HG03432 (cell line): ENCODE measurements at regions not wholly inside any gene's neighbourhood (a gene's known extent, or its start where the extent isn't known, plus 50 kb on each side); places are given as distances from the start of the nearest gene placed in this dataset.

ENCODE experiments used
- ATAC-seq: cut with Tn5 transposase; IDR thresholded peaks from one replicate; pipeline ENCODE4 v1.9.1; 2021; ENCODE audit warnings: mild to moderate bottlenecking, moderate library complexity; ENCODE audit not compliant: unreplicated experiment

- ATAC-seq, result no peak
These were observed 368.5 kb upstream of the NT5C1B start for GRCh38 chr2:18957909-18958308.

DNA sequence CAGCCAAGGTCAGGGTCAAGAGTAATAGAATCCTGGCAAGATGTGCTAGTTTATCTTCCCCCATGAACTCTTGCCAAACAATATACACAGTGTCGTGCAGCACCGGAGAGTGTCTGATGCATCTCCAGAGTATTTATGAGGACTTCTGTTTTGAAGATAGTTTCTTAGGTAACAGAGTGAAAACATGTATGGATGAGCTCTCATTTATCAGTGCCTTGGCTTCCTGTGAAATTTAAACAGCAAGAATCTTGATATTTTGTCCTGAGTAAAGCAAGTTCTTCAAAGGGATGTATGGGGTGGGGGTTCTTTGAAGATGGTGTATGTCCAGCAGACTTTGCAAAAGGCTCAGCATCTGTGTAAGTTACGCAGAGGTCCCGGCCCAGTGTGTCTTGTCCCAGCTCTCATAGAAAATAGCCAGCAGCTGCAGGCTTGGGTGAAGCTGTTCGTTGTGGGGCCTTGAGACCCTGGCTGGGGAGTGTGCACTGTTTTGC lies 361.0 kb upstream of the NT5C1B start:
- no peak for ATAC-seq

DNA sequence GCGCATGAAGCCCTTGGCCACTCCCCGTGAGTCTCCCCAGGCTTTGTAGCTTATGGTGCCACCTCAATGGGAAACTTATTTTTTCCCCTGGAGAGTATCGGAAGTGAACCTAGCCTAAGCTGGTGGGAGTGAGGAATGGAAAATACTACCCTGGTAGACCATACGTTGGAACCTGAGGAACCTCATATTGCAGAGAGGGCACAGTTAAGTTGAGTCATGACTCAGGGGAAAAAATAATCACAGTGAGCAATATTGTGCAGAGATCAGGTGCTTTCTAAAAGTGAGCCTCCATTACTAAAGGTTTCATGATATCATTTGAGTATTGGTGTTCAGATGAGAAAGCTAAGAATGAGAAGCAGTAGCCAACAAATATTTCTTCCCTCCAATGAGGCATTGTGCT lies 360.5 kb upstream of the NT5C1B start:
- ATAC-seq, result no peak

DNA sequence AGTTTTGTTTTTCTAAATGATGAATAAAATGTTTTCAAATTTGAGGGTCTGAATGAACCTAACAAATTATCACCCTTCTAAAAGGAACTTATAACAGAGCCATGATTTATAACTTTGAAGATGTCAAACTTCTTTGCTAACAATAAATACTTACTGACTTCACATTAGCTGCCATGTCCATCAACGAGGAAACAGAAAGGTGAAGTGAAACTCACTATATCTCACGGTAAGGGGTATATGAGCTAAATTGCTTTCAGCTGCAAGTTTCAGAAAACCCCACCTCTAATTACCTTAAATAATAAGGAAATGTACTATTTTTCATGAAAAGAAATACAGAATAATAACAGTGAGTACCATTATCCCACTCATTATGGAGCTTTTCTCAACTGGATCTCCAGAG lies 350.8 kb upstream of the NT5C1B start:
- ATAC-seq, result peak; percentile 82

DNA sequence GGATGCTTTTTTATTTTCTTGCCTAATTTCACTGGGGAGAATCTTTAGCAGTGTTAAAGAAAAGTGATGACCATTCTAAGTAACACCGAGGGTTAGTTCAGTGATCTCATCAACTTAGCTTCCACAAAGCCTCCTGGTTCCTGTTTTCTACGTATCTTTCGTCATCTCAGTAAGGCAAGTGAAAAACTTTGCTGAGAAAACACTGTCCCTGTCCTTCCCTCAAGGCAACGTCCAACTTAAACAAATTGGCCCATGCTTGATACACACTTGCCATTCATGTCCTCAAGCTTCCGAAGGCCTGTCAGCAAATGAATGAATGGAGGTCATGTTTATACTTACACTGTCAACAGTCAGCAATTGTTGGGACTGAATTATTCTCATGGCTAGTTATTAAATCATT lies 350.4 kb upstream of the NT5C1B start:
- ATAC-seq, result peak; percentile 34

DNA sequence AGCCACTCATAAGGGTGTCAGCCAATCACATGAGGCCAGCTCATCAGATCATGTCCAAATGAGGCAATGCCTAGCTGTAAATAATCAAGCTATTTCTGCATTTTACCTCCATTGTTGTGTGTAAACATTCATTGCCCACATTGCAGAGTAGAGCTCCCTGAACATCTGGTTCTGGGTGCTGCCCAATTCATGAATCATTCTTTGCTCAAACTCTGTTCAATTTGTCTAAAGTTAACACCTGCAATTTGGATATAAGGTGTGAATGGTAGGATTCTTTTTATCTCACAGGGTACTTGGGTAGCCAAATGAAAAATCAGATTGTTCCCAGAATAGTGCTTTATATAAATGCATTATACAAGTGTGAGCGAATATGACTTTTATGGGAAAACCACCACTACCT lies 345.5 kb upstream of the NT5C1B start:
- ATAC-seq, result no peak

DNA sequence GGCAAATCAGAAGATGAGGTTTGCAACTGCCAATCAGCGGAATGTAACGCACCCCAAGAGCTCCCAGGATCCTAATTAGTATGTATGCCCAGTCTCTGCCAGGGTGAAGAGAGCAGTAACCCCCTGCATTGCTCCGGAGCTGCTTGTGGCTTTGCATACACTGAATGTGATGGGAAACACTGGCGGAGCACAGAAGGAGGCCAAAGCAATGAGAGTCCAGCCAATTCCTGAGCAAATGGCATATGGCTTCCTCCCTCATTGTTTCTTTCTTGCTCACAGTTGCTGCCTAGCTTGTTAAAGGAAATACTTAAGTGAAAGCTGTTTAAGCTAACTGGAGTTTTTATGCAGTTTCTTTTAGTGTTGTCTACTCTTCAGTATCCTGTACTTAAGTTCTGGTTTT lies 343.5 kb upstream of the NT5C1B start:
- no peak for ATAC-seq

GRCh38 chr2:18930971-18931370 lies 341.6 kb upstream of the NT5C1B start:
- no peak for ATAC-seq

- ATAC-seq, result no peak
These were observed 338.3 kb upstream of the NT5C1B start for GRCh38 chr2:18927525-18928232.

DNA sequence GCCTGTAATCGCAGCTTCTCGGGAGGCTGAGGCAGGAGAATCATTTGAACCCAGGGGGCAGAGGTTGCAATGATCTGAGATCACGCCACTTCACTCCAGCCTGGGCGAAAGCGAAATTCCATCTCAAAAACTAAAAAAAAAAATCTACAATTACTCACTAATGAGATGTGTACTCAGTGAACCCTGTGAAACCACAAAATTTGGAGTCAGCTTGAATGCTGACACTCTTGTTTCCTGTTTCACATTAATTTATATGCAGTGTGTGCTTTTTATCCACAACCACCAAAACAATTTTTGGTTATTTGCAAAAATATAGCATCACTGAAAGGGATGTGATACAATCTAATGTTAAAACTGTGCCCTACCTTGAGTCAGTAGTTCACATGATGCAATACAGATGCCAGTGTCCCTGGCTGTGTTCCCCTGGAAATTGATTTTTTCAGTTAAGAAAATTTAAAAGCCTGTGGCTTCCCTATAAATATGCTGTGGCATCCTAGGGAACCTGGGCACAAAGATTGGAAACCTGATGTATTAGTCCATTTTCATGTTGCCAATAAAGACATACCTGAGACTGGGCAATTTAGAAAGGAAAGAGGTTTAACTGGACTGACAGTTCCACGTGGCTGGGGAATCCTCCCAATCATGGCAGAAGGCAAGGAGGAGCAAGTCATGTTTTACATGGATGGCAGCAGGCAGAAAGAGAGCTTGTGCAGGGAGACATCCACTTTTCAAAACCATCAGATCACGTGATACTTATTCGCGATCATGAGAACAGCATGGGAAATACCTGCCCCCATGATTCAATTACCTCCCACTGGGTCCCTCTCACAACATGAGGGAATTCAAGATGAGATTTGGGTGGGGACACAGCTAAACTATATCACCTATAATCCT lies 337.5 kb upstream of the NT5C1B start:
- no peak for ATAC-seq

DNA sequence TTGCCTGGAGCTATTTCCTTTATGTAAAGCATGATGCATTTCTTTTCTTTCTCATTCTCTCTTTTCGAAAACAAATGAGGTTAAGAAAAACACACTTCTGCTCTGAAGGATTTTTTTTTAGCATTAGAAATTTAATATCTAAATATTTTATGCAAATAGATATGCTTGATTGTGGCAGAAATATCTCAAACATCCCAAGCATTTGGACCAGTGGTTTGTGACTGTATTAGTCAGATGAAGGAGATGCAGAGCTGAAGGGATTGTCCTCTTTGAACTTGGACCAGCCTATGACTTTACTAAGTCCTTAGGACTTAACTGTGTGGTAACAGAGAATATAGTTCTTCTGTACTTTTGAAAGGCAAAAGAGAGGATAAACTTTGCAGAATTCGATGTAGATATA lies 335.9 kb upstream of the NT5C1B start:
- ATAC-seq, result no peak

- no peak for ATAC-seq
These were observed 335.5 kb upstream of the NT5C1B start for GRCh38 chr2:18924886-18925285.

DNA sequence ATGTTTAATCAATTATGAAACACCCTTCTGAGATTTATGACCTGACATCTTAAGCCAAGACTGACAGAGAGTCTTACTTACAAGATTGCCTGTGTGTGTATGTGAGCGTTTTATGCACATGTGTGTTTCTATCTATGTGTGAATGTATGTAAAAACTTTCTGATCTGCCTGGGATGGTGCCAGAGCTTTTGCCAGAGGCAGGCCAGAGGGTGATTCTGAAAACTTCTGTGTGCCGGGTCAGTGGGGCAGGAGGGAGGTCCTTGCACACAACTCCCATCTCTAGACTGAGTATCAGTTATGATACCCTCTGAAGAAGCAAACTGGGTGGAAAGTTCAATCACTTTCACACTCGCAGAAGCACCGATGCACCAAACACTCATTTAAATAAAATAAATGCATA lies 335.0 kb upstream of the NT5C1B start:
- no peak for ATAC-seq

DNA sequence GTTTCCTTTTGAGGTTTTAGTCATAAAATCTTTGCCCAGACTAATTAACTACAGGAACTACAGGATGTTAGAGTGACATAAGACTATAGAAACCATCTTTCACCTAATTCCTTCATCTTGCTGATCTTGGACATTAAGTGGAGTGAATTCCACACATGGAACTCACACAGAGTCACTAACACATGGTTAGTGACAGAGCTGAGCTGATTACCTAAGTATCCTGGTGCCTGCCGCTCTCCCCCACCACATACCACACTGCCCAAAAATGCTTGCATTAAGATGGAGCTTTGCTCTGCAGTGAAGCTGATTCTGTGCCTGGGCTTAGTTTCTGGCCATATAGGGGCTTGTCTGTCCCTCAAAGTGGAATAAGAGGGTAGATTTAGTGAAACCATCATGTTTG lies 332.9 kb upstream of the NT5C1B start:
- ATAC-seq, result no peak

- ATAC-seq, result no peak
These were observed 328.9 kb upstream of the NT5C1B start for GRCh38 chr2:18918280-18918679.

GRCh38 chr2:18915227-18915626 lies 325.9 kb upstream of the NT5C1B start:
- ATAC-seq, result no peak

GRCh38 chr2:18913512-18913911 lies 324.1 kb upstream of the NT5C1B start:
- ATAC-seq, result no peak

GRCh38 chr2:18912225-18912888 lies 323.0 kb upstream of the NT5C1B start:
- no peak for ATAC-seq

- ATAC-seq, result no peak
These were observed 322.0 kb upstream of the NT5C1B start for GRCh38 chr2:18911416-18911815.

- ATAC-seq, result no peak
These were observed 321.5 kb upstream of the NT5C1B start for GRCh38 chr2:18910843-18911242.

- no peak for ATAC-seq
These were observed 318.6 kb upstream of the NT5C1B start for GRCh38 chr2:18907937-18908336.

DNA sequence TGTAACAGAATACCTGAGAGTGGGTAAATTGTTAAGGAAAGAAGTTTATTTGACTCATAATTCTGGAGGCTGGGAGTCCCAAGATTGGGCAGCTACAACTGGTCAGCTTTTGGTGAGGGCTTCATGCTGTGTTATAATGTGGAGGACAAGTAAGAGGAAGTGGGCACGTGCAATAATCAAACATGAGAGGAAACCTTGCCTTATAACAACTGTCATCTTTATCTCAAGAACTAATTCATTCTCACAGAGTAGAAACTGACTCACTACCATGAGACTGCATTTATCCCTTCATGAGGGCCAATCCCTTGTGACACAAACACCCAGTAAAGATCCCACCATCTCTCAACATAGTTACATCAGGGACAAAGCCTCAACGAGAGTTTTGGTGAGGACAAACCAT lies 318.1 kb upstream of the NT5C1B start:
- no peak for ATAC-seq
